Vagina (tissue), 2 donors: ENCODE measurements at regions not wholly inside any gene's neighbourhood (a gene's known extent, or its start where the extent isn't known, plus 50 kb on each side); places are given as distances from the start of the nearest gene placed in this dataset.

Source experiments
- DNase-seq, 2 donors: peaks; one replicate each; pipeline ENCODE4 v3.0.0-alpha.2; 2017; ENCODE audit errors: extremely low spot score in 2 of 2
- H3K27ac ChIP-seq: fragments of 200-600 bp; sonication (generic); one replicate; pipeline ENCODE4 v1.5.1; 2019
- H3K27me3 ChIP-seq: fragments of 200-600 bp; sonication (generic); one replicate; pipeline ENCODE4 v1.5.1; 2019
- H3K36me3 ChIP-seq, 2 donors: fragments of 200-600 bp; sonication (generic); one replicate each; pipeline ENCODE4 v1.5.1; 2017 to 2019
- H3K4me1 ChIP-seq: fragments of 200-600 bp; sonication (generic); one replicate; pipeline ENCODE4 v1.5.1; 2019
- H3K4me3 ChIP-seq, 2 donors: fragments of 200-600 bp; sonication (generic); 1 replicate in 1 of 2; 2 replicates in 1 of 2; pipeline ENCODE4 v1.5.1; 2016 to 2019
- H3K9me3 ChIP-seq: fragments of 200-600 bp; sonication (generic); one replicate; pipeline ENCODE4 v1.5.1; 2019
- CTCF ChIP-seq, 3 experiments: fragments of 450-650 bp in 2 of 3; fragments of 200-600 bp in 1 of 3; sonication (generic) in 1 of 3; IDR thresholded peaks; one replicate each; pipeline ENCODE4 v1.5.1; 2017 to 2019; ENCODE audit warnings: antibody characterized with exemption in 3 of 3, mild to moderate bottlenecking in 2 of 3, moderate library complexity in 2 of 3
- POLR2A ChIP-seq, 2 donors: fragments of 450-650 bp; IDR thresholded peaks; one replicate each; pipeline ENCODE4 v1.6.1; 2017; ENCODE audit warnings: antibody characterized with exemption in 2 of 2, mild to moderate bottlenecking in 2 of 2, moderate library complexity in 2 of 2
- POLR2AphosphoS5 ChIP-seq, 2 donors: sonication (generic); formaldehyde crosslinking; IDR thresholded peaks; one replicate each; pipeline ENCODE4 v1.9.0; 2017; ENCODE audit warnings: antibody characterized with exemption in 2 of 2, mild to moderate bottlenecking in 2 of 2, low read depth in 1 of 2; ENCODE audit not compliant: insufficient read depth in 1 of 2
- intact Hi-C: fragments of 100-400 bp; cut with DNase I; formaldehyde crosslinking; loops from one replicate; pipeline ENCODE4 v1.15.1; 2023

DNA sequence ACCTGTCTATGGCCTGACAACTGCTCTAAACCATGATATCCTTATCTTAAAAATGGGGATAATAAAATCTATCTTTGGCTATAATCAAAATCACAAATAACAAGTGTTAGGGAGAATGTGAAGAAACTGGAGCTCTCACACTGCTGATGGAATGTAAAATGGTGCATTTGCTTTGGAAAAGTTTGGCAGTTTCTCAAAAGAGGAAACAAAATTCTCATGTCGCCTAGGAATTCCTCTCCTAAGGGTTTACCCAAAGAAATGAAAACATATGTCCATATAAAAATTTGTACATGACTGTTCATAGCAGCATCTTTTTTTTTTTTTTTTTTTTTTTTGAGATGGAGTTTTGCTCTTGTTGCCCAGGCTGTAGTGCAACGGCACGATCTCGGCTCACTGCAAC lies 64.3 kb downstream of the ZNF281 start:
- H3K27ac ChIP-seq = no peak overlapping the region
- H3K36me3 ChIP-seq = no peaks in the 10 kb centered on the region
- no peaks in the 10 kb centered on the region for H3K27me3 ChIP-seq
- intact Hi-C loops = no loop called here
- H3K4me3 ChIP-seq = no peak overlapping the region
- TF ChIP-seq CTCF (IDR thresholded peaks at IDR 0.05) (no peak), POLR2A (IDR thresholded peaks at IDR 0.05) (no peak), POLR2AphosphoS5 (IDR thresholded peaks at IDR 0.05; ENCODE audit: insufficient read depth in 1 of 2, low read depth in 1 of 2) (no peak)
- DNase-seq = no peak
- no peaks in the 10 kb centered on the region for H3K4me1 ChIP-seq
- no peaks in the 10 kb centered on the region for H3K9me3 ChIP-seq

GRCh38 chr1:200343874-200344273 lies 66.0 kb downstream of the ZNF281 start:
- intact Hi-C loops = no loop called here
- Histone ChIP-seq H3K9me3 (no peaks in the 10 kb centered on the region), H3K27me3 (no peaks in the 10 kb centered on the region), H3K36me3 (no peaks in the 10 kb centered on the region), H3K4me1 (no peaks in the 10 kb centered on the region), H3K4me3 (no peak overlapping the region), H3K27ac (no peak overlapping the region)
- no peak for TF ChIP-seq POLR2A (IDR thresholded peaks at IDR 0.05)
- TF ChIP-seq CTCF (IDR thresholded peaks at IDR 0.05) = no peak
- TF ChIP-seq POLR2AphosphoS5 (IDR thresholded peaks at IDR 0.05; ENCODE audit: insufficient read depth in 1 of 2, low read depth in 1 of 2) = no peak
- no peak for DNase-seq

DNA sequence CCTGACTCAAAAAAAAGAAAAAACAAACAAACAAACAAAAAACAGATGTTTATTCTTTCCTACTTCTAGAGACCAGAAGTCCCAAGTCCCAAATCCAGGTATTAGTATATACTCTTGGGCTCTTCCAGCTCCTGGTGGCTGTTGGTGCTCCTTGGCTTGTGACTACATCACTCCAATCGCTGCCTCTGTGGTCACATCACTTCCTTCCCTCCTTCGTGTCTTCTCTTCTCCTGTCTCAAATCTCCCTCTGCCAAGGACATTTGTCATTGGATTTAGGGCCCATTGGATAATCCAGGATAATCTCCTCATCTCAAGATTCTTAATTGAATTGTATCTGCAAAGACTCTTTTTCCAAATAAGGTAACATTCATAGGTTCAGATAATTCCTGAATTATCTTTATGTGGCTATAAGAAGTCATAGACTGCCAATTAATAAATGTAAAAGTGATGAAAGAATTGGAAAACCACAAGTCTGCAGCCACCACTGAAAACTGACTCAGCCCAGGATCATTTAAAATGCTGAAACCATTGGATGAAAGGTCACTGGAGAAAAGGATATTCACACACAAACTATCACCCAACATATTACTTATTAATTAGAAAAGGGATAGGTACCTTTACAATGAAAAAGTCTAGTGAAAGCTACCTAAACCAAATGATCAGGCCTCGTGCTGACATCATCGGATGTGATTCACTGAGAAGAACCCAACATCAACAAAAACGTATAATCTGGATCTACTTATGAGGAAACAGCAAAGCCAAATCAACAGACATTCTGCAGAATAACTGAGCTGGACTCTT lies 67.1 kb downstream of the ZNF281 start:
- Histone ChIP-seq H3K4me1 (no peaks in the 10 kb centered on the region), H3K36me3 (no peaks in the 10 kb centered on the region), H3K27ac (no peak overlapping the region), H3K4me3 (no peak overlapping the region), H3K9me3 (no peaks in the 10 kb centered on the region), H3K27me3 (no peaks in the 10 kb centered on the region)
- intact Hi-C loops = no loop called here
- TF ChIP-seq POLR2A (IDR thresholded peaks at IDR 0.05) = no peak
- no peak for TF ChIP-seq POLR2AphosphoS5 (IDR thresholded peaks at IDR 0.05; ENCODE audit: insufficient read depth in 1 of 2, low read depth in 1 of 2)
- TF ChIP-seq CTCF (IDR thresholded peaks at IDR 0.05) = no peak
- DNase-seq = no peak

GRCh38 chr1:200338451-200338850 lies 71.4 kb downstream of the ZNF281 start:
- H3K9me3 ChIP-seq = no peaks in the 10 kb centered on the region
- H3K27me3 ChIP-seq = no peaks in the 10 kb centered on the region
- no peak overlapping the region for H3K4me3 ChIP-seq
- no peaks in the 10 kb centered on the region for H3K4me1 ChIP-seq
- H3K36me3 ChIP-seq = no peaks in the 10 kb centered on the region
- intact Hi-C loops = no loop called here
- no peak for DNase-seq
- H3K27ac ChIP-seq = no peak overlapping the region
- no peak for TF ChIP-seq CTCF (IDR thresholded peaks at IDR 0.05)
- TF ChIP-seq POLR2A (IDR thresholded peaks at IDR 0.05) = no peak
- no peak for TF ChIP-seq POLR2AphosphoS5 (IDR thresholded peaks at IDR 0.05; ENCODE audit: insufficient read depth in 1 of 2, low read depth in 1 of 2)

GRCh38 chr1:200337831-200338230 lies 72.0 kb downstream of the ZNF281 start:
- TF ChIP-seq POLR2AphosphoS5 (IDR thresholded peaks at IDR 0.05; ENCODE audit: insufficient read depth in 1 of 2, low read depth in 1 of 2) = no peak
- TF ChIP-seq CTCF (IDR thresholded peaks at IDR 0.05) = no peak
- no peak for TF ChIP-seq POLR2A (IDR thresholded peaks at IDR 0.05)
- Histone ChIP-seq H3K36me3 (no peaks in the 10 kb centered on the region), H3K4me1 (no peaks in the 10 kb centered on the region), H3K27me3 (no peaks in the 10 kb centered on the region), H3K4me3 (no peak overlapping the region), H3K27ac (no peak overlapping the region), H3K9me3 (no peaks in the 10 kb centered on the region)
- DNase-seq = no peak
- intact Hi-C loops = no loop called here
